ENCODE measurements at regions not wholly inside any gene's neighbourhood (a gene's known extent, or its start where the extent isn't known, plus 50 kb on each side); places are given as distances from the start of the nearest gene placed in this dataset.

- DNase-seq (ENCODE audit: low read depth, low spot score), result no peak
Measured at GRCh38 chr15:70265986-70266385, 168.3 kb upstream of the TLE3 start.

GRCh38 chr15:70265466-70265978, 167.8 kb upstream of the TLE3 start:
- no peak for DNase-seq (ENCODE audit: low read depth, low spot score)

DNA sequence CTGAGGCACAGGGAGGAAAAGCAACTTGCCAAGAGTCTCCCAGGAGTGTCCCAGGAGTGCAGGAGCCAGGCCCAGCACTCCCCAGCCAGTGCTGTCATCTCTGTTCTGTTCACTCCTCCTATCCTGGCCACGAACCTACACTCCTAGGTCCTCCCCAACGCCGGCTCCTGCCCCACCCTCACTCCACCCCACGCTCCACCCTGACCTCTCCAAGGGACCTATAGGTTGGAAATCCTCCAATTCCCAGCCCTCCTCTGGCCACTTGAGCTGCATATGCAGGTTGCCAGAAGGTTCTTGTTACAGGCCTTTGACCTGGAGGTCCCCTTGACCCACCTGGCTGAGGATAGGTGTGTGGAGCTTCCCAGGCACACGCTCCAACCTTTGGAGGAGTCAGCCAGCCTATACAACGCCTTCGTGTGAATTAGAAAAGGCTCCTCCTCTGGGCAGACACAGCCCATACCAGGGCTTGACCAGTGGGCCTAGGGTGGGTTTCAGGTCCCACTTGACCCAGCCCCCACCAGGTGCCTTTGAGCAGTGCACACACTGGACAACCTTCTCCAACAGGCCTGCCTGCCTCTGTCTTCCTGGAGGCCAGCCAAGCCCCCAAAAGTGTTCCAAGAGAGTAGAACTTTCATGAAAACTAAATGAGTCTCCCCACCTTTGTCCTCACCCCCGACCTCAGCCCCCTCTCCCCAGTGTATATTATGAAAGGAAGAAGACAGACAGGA, 167.2 kb upstream of the TLE3 start:
- DNase-seq (ENCODE audit: low read depth, low spot score), result no peak

DNA sequence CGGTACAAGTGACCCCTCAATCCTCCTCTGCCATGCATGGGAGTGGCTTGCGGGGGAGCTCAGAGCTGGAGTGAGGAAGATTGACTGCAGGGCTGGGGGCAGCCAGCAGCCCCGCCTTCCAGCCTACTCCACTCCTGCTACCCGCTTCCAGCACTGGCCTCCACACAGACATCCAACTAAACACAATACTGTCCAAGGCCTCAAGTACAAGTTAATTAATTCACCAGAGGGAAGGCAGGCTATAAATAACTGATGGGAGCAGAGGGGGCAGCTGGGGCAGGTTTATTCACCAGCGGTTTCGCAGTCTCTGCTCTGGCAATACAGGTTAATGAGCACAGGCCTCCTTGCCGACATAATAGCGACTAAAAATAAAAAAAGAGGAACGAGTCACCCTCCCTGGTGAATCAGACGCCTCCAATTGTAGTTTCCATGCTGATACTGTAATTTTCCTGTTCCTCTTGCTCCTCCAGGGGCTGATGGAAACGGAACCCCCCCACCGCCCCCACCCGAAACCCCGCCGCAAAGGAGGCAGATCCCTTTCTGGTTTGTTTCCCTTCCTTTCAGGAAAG, 166.4 kb upstream of the TLE3 start:
- no peak for DNase-seq (ENCODE audit: low read depth, low spot score)

- DNase-seq (ENCODE audit: low read depth, low spot score), result no peak
Measured at GRCh38 chr15:70262591-70263274, 165.0 kb upstream of the TLE3 start.

DNA sequence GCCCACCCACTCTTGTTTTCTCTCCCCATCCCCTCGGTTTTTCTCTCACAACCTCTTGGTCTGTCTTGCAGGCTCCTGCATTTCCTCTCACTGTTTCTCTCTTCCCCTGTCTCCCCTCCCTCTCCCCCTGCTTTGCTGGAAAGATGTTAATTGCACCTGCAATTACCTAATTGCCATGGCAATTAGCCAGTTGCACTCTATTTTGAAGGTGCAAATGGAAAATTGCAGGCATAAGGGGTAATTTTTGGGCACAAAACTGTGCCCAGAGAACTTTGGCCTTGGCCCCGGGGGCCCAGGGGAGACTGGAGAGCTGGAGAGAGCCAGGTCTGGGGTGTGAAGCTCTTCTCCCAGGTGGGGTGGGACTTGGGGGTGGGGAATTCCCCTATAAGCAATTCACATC, 164.5 kb upstream of the TLE3 start:
- no peak for DNase-seq (ENCODE audit: low read depth, low spot score)

GRCh38 chr15:70261083-70261482, 163.4 kb upstream of the TLE3 start:
- DNase-seq (ENCODE audit: low read depth, low spot score), result no peak

GRCh38 chr15:70260580-70260979, 162.9 kb upstream of the TLE3 start:
- no peak for DNase-seq (ENCODE audit: low read depth, low spot score)

GRCh38 chr15:70259640-70260508, 162.2 kb upstream of the TLE3 start:
- no peak for DNase-seq (ENCODE audit: low read depth, low spot score)

DNA sequence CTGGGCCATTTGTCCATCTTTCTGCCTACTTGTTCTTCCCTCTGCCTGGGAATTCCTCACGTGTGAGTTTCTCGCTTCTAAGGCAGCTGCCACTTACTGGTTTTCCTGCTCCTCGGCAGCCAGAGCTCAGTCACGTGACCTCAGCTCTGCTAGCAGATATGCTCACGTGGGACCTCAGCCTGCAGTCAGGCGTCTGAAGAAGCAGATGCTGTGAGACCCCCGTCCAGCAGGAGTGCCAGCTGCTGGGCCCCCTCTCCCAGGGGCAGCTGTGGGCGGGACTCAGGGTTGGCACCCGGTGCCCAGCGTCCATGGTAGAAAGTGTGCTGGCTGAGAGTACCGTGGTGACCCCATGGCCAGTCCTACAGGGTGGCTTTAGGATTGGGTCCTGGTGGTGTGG, 161.3 kb upstream of the TLE3 start:
- no peak for DNase-seq (ENCODE audit: low read depth, low spot score)

DNA sequence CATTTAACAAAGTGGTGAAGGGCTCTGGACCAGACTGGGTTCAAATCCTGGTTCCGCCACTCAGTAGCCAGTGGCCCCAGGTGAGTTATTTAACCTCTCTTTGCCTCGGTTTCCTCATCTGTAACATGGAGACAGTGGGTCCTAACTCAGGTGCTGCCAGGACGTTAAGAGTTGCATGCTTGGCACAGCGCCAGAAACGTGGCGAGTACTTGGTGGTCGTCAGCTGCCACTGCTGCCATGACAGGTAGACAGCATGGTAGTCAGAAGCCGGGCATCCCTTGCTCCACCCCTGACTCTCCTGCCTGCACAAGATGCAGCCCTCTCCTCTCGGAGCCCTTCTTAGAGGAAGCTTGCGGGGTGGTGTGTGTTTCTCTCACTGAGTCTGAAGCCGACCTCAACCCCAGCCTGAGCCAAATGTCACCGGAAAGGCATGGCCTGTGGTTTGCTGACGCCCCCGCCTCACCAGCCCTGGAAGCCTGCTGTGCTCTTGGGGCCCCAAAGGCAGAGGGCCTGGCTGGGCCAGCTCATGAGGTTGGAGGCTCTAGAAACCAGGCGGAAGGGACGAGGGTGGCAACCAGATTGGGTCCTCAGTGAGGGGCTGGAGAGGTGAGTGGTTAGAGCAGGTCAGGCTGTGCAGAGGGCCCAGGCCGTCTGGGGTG, 160.8 kb upstream of the TLE3 start:
- no peak for DNase-seq (ENCODE audit: low read depth, low spot score)

DNA sequence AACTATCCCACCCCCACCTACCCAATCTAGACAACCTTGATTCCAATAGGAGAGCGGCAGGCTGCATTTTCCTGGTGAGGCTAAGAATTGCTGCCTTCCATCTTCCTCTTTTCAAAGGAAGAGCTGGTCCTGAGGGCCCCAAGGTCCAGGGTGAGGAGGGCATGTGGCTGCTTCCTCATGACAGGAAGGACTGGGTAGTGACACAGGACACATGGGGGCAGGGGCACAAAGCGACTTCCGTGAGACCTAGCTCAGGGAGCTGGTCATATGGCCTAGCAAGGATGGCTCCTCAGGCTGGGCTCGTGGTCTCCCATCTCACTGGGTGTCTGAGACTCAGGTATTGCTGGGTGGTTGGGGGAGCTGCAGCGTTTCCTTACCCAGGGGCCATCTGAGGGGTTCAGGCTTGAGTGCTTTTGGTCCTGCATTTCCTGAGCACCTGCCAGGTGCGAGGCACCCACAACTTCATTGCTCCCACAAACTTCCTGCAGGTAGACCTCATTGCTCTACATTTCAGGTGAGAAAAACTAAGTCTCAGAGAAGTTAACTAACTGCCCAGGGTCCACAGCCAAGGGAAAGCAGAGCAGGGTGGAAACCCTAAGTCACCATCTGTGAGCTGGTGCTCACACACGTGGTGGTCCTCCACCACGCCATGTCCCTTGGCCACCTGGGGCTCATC, 160.0 kb upstream of the TLE3 start:
- no peak for DNase-seq (ENCODE audit: low read depth, low spot score)

DNA sequence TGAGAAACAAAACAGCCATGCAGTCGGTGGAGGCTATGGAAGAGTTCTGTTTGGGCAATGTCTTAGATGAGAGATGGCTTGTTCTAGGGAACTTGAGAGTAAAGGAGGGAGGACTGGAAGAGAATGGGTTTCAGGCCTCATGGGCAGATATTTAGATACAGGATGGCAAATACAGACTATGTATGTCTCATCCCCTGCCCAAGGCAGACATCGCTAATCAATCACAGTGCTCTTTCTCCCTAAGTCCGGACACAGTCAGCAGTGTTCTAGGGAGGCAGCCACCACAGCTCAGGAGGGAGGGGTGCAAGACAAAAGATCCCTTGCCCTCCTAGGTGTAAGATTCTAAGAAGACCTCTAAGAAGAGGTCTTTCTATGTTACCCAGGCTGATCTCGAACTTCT, 159.3 kb upstream of the TLE3 start:
- no peak for DNase-seq (ENCODE audit: low read depth, low spot score)

DNA sequence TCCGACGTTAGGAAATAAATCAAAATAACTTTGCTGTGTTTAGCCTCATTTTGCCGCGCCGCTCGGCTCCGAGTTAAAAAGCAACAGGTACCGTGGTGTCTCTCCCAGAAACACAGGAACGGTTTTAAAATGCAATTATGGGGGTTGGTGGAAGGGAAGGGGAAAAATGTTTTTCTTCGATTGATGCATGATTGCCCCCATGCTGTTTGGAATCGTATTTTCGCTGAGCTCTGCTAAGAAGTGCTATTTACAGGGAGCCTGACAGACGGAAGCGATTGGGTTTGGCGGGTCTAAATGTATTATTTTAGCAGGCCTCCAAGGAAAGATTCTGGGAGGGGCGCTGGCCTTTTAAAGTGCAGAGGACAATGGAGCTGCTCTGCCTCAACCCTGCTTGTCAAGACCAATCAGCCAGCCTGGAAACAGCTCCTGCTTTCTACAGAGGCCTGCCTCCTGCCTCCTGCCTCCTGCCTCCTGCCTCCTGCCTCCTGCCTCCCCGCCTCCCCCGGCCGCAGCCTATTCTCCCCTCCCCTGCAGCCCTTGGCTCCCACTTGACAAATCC, 156.7 kb upstream of the TLE3 start:
- DNase-seq (ENCODE audit: low read depth, low spot score), result no peak

GRCh38 chr15:70253461-70254156, 155.9 kb upstream of the TLE3 start:
- no peak for DNase-seq (ENCODE audit: low read depth, low spot score)

DNA sequence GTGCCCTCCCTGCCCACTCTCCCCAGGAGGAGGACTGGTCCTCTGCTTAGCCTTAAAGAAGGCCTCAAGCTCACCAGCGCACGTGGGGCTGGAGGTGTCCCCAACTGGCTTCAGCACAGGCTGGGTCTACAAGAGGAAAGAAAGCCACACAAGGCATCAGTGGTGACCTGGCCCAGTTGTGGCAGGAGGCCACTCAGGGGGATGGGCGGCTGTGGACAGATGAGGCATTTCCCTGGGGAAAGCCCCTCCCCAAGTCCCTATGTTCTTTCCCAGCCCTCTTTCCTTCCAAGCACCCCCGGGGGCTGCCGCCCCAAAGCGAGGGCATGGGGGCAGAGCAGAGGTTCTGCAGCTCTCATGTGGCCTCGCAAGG, 155.2 kb upstream of the TLE3 start:
- DNase-seq (ENCODE audit: low read depth, low spot score), result no peak

GRCh38 chr15:70252056-70252950, 154.6 kb upstream of the TLE3 start:
- no peak for DNase-seq (ENCODE audit: low read depth, low spot score)

- no peak for DNase-seq (ENCODE audit: low read depth, low spot score)
Measured at GRCh38 chr15:70251246-70251990, 153.7 kb upstream of the TLE3 start.

Data from brain pericyte (primary cell).